ENCODE measurements at regions not wholly inside any gene's neighbourhood (a gene's known extent, or its start where the extent isn't known, plus 50 kb on each side); places are given as distances from the start of the nearest gene placed in this dataset.

DNA sequence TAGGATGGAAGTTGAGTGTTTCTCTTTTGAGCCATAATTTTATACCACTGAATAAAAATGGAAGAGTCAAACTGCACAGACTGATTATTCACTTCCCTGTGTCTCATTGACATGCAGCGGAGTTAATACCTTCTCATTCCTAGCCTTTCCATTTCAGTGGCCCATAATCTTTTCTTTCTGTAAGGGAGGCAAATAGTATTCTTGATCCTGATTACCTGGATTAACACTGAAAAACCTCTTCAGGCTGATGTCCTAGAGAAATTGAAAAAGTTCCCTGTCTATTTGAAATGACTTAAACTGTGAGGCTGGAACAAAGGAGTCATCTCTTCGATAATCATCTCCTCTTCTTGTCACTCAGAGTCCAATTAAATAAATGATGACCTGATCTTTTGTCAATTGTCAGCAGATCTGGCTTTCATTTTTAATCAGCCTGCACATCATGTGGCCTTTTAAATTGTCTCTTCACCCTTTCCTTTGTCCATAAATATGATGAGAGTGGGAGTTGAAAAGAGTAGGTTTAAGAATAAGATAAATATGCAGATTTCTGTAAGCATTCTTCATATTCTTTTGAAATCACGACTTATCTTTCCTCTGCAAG, 713.0 kb downstream of the EPM2A start:
- peaks cover 8% of the 10 kb centered on the region for H3K4me1 Mint-ChIP-seq (ENCODE audit: low read depth, unreplicated experiment)
- H3K36me3 Mint-ChIP-seq (ENCODE audit: insufficient read depth, unreplicated experiment) = no peaks in the 10 kb centered on the region
- H3K9me3 Mint-ChIP-seq (ENCODE audit: low read depth, unreplicated experiment) = no peaks in the 10 kb centered on the region
- no TSS peak for BruUV-seq (replicated peaks)
- H3K4me3 Mint-ChIP-seq (ENCODE audit: low read depth, unreplicated experiment) = no peak overlapping the region
- H3K27ac Mint-ChIP-seq (ENCODE audit: unreplicated experiment) = no peak overlapping the region
- TF ChIP-seq, protein P1, sequence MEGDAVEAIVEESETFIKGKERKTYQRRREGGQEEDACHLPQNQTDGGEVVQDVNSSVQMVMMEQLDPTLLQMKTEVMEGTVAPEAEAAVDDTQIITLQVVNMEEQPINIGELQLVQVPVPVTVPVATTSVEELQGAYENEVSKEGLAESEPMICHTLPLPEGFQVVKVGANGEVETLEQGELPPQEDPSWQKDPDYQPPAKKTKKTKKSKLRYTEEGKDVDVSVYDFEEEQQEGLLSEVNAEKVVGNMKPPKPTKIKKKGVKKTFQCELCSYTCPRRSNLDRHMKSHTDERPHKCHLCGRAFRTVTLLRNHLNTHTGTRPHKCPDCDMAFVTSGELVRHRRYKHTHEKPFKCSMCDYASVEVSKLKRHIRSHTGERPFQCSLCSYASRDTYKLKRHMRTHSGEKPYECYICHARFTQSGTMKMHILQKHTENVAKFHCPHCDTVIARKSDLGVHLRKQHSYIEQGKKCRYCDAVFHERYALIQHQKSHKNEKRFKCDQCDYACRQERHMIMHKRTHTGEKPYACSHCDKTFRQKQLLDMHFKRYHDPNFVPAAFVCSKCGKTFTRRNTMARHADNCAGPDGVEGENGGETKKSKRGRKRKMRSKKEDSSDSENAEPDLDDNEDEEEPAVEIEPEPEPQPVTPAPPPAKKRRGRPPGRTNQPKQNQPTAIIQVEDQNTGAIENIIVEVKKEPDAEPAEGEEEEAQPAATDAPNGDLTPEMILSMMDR (IDR thresholded peaks at IDR 0.05; ENCODE audit: unreplicated experiment) = no peak
- no peak for DNase-seq
- no peaks in the 10 kb centered on the region for H3K27me3 Mint-ChIP-seq (ENCODE audit: unreplicated experiment)
- CTCF ChIA-PET = no interaction called here
- intact Hi-C loops (cut with micrococcal nuclease; ENCODE audit: unreplicated experiment) = loop anchor here (10.0 kb wide), 1 partner anchor 357 kb away; no protein-coding TSS in a partner anchor

DNA sequence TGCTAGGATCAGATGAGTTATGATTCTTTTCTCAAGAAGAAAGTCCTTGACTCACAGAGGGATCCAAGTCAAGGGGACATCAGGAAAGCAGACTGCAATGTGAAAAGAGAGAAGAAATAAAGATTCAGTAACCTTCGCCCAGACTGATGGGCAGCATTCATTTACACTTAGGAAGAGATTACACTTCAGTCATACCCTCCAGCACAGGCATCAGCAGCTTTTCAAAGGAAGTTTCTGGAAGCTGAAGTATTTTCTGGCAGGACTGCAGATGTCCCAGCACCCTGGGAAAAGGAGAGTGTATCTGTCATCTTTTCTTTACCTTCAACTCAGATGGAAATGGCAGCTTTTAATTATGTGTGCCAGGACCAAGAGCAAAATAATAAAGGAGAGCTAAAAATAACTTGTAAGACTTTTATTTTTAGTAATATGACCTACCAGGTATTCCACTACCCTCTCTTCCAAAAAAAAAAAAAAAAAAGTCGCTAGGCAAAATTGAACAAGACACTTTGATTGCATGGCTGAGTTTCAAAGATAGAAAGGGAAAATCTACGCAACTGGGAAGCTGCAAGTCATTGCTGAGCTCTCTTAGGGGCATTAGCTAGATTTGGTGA, 712.1 kb downstream of the EPM2A start:
- CTCF ChIA-PET = no interaction called here
- H3K27ac Mint-ChIP-seq (ENCODE audit: unreplicated experiment) = no peak overlapping the region
- DNase-seq = no peak
- no peaks in the 10 kb centered on the region for H3K36me3 Mint-ChIP-seq (ENCODE audit: insufficient read depth, unreplicated experiment)
- H3K9me3 Mint-ChIP-seq (ENCODE audit: low read depth, unreplicated experiment) = no peaks in the 10 kb centered on the region
- intact Hi-C loops (cut with micrococcal nuclease; ENCODE audit: unreplicated experiment) = loop anchor here (10.0 kb wide), 1 partner anchor 358 kb away; no protein-coding TSS in a partner anchor
- peaks cover 8% of the 10 kb centered on the region for H3K4me1 Mint-ChIP-seq (ENCODE audit: low read depth, unreplicated experiment)
- H3K27me3 Mint-ChIP-seq (ENCODE audit: unreplicated experiment) = no peaks in the 10 kb centered on the region
- TF ChIP-seq, protein P1 (IDR thresholded peaks at IDR 0.05; ENCODE audit: unreplicated experiment) = no peak
- BruUV-seq (replicated peaks) = no TSS peak
- no peak overlapping the region for H3K4me3 Mint-ChIP-seq (ENCODE audit: low read depth, unreplicated experiment)

DNA sequence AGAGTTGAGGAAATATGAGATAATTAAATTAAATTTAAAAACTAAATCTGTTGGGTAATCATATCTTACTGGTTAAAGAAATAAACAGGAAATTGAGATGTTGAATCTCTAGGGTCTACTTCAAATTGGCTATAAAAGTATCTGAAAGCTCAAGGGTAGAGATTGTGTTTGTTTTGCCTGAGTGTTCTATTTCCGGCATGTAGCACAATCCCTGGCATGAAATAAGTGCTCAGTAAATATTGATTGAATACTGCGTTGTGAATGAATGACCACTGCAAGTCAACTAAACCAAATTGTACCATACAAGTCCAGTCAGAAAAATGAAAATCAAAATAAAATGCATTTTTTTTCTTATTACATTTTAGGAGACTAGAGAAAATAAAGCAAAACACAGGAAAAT, 709.8 kb downstream of the EPM2A start:
- no TSS peak for BruUV-seq (replicated peaks)
- no peak overlapping the region for H3K4me3 Mint-ChIP-seq (ENCODE audit: low read depth, unreplicated experiment)
- CTCF ChIA-PET = no interaction called here
- no peaks in the 10 kb centered on the region for H3K9me3 Mint-ChIP-seq (ENCODE audit: low read depth, unreplicated experiment)
- no peaks in the 10 kb centered on the region for H3K36me3 Mint-ChIP-seq (ENCODE audit: insufficient read depth, unreplicated experiment)
- intact Hi-C loops (cut with micrococcal nuclease; ENCODE audit: unreplicated experiment) = loop anchor here (5.0 to 10.0 kb wide), 2 partner anchors 73 to 361 kb away; no protein-coding TSS in a partner anchor
- TF ChIP-seq, protein P1 (IDR thresholded peaks at IDR 0.05; ENCODE audit: unreplicated experiment) = no peak
- H3K4me1 Mint-ChIP-seq (ENCODE audit: low read depth, unreplicated experiment) = peaks cover 8% of the 10 kb centered on the region
- no peaks in the 10 kb centered on the region for H3K27me3 Mint-ChIP-seq (ENCODE audit: unreplicated experiment)
- no peak for DNase-seq
- H3K27ac Mint-ChIP-seq (ENCODE audit: unreplicated experiment) = no peak overlapping the region

DNA sequence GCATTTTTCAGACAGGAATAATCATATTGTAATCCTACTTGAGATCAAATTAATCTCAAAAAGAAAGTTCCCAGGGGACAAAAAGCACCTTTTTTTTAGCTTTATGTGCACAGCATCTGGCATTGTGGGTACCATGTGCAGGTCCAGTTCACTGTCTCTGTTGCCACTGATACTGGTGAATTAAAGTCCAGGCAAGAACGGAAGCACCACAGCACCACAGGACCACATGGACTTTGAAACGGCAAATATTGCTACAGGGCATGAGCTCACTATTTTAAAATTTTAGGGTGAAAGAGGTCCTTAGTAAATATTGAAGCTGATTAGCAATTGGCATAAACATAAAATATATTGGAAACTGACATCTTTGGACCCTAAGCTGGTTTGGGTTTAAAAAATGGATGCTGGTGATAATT, 709.0 kb downstream of the EPM2A start:
- TF ChIP-seq, protein P1 (IDR thresholded peaks at IDR 0.05; ENCODE audit: unreplicated experiment) = no peak
- H3K4me1 Mint-ChIP-seq (ENCODE audit: low read depth, unreplicated experiment) = peaks cover 8% of the 10 kb centered on the region
- no peaks in the 10 kb centered on the region for H3K36me3 Mint-ChIP-seq (ENCODE audit: insufficient read depth, unreplicated experiment)
- no peaks in the 10 kb centered on the region for H3K9me3 Mint-ChIP-seq (ENCODE audit: low read depth, unreplicated experiment)
- H3K27me3 Mint-ChIP-seq (ENCODE audit: unreplicated experiment) = no peaks in the 10 kb centered on the region
- intact Hi-C loops (cut with micrococcal nuclease; ENCODE audit: unreplicated experiment) = loop anchor here (5.0 to 10.0 kb wide), 2 partner anchors 74 to 361 kb away; no protein-coding TSS in a partner anchor
- CTCF ChIA-PET = interaction anchor here (1.0 kb wide), 1 partner anchor 35 kb away, joined by 3 read pairs; no protein-coding TSS in a partner anchor
- no peak overlapping the region for H3K4me3 Mint-ChIP-seq (ENCODE audit: low read depth, unreplicated experiment)
- no peak for DNase-seq
- no peak overlapping the region for H3K27ac Mint-ChIP-seq (ENCODE audit: unreplicated experiment)
- no TSS peak for BruUV-seq (replicated peaks)
